HCT116 (cell line): ENCODE measurements at regions not wholly inside any gene's neighbourhood (a gene's known extent, or its start where the extent isn't known, plus 50 kb on each side); places are given as distances from the start of the nearest gene placed in this dataset.

Experiments
- ATAC-seq: fragments of 200-7000 bp; cut with Tn5 transposase; 2 replicates; pipeline ENCODE4 v1.9.1; 2020; ENCODE audit warnings: mild to moderate bottlenecking, moderate library complexity
- BruUV-seq: library from RNA; stranded (reverse); fragments of 400-500 nt; replicated peaks from 2 replicates; lab custom pipeline; 2021; lab: Mats Ljungman, UMichigan
- CTCF ChIA-PET: fragments of 300-600 bp; sonication (Branson Sonifier 250); formaldehyde crosslinking; loops from one replicate; lab custom pipeline; 2021; ENCODE audit warnings: antibody characterized with exemption; lab: Charles Lee
- POLR2A ChIA-PET: fragments of 300-600, 350-600 bp; sonication (Branson Sonifier 250); formaldehyde crosslinking; loops from one replicate; lab custom pipeline; 2021; ENCODE audit warnings: antibody characterized with exemption; lab: Charles Lee
- RAD21 ChIA-PET, 2 experiments: fragments of 300-600 bp; sonication (Branson Sonifier 250); formaldehyde crosslinking; loops; one replicate each; lab custom pipeline; 2023; ENCODE audit warnings: low total read pairs in 2 of 2; ENCODE audit not compliant: uncharacterized antibody in 2 of 2, unreplicated experiment in 2 of 2, low non-redundant PET in 1 of 2; lab: Charles Lee
- DNase-seq: peaks from one replicate; pipeline ENCODE4 v3.0.0-alpha.2; 2010; ENCODE audit warnings: low read depth, low spot score
- H2AFZ ChIP-seq: fragments of 200-600 bp; shearing (Covaris generic), sonication (generic); 2 replicates; pipeline ENCODE4 v1.6.1; 2017; ENCODE audit warnings: low read depth, mixed run types, mixed read lengths, antibody characterized with exemption, low read length; ENCODE audit not compliant: poor library complexity, severe bottlenecking
- H3K27ac ChIP-seq: 2 replicates; pipeline ENCODE4 v1.5.1; 2012; ENCODE audit warnings: low read depth, low read length
- H3K27me3 ChIP-seq: fragments of 200-600 bp; sonication (generic); 2 replicates; pipeline ENCODE4 v1.6.1; 2016; ENCODE audit warnings: mixed run types, low read length, mixed read lengths; ENCODE audit not compliant: insufficient read depth
- H3K36me3 ChIP-seq, 2 experiments: fragments of 200-500 bp in 1 of 2; fragments of 200-600 bp in 1 of 2; sonication (Bioruptor generic) in 1 of 2; sonication (generic) in 1 of 2; 2 replicates each; pipeline versions ENCODE4 v1.5.1 to v1.6.1; 2014 to 2016; ENCODE audit warnings: low read length in 2 of 2, inconsistent platforms in 1 of 2, mixed read lengths in 1 of 2, mixed run types in 1 of 2; ENCODE audit not compliant: insufficient read depth in 2 of 2, control insufficient read depth in 1 of 2
- H3K4me1 ChIP-seq, 2 experiments: fragments of 200-600 bp in 1 of 2; sonication (generic) in 1 of 2; 2 replicates each; pipeline versions ENCODE4 v1.5.1 to v1.6.1; 2012 to 2017; ENCODE audit warnings: low read length in 2 of 2, inconsistent platforms in 1 of 2, mild to moderate bottlenecking in 1 of 2, mixed read lengths in 1 of 2, mixed run types in 1 of 2, moderate library complexity in 1 of 2; ENCODE audit not compliant: insufficient read depth in 2 of 2, control insufficient read depth in 1 of 2
- H3K4me2 ChIP-seq: fragments of 200-600 bp; sonication (generic); 2 replicates; pipeline ENCODE4 v1.6.1; 2017; ENCODE audit warnings: mixed run types, low read length, mixed read lengths
- H3K4me3 ChIP-seq, 2 experiments: fragments of 200-600 bp in 1 of 2; sonication (generic) in 1 of 2; replicated peaks in 1 of 2; 2 replicates each; pipeline ENCODE4 v1.5.1; 2011 to 2016; ENCODE audit warnings: low read length in 2 of 2, control low read depth in 1 of 2, low read depth in 1 of 2, mild to moderate bottlenecking in 1 of 2, mixed read lengths in 1 of 2, mixed run types in 1 of 2
- H3K79me2 ChIP-seq: fragments of 200-600 bp; sonication (generic); 2 replicates; pipeline ENCODE4 v1.6.1; 2017; ENCODE audit warnings: mild to moderate bottlenecking, mixed run types, low read length, moderate library complexity, mixed read lengths; ENCODE audit not compliant: insufficient read depth
- H3K9ac ChIP-seq: fragments of 200-600 bp; sonication (generic); 2 replicates; pipeline ENCODE4 v1.6.1; 2016; ENCODE audit warnings: low read length, mixed read lengths
- H3K9me2 ChIP-seq: fragments of 200-600 bp; sonication (generic), shearing (Covaris generic); 2 replicates; pipeline ENCODE4 v1.6.1; 2017; ENCODE audit warnings: mixed run types, mild to moderate bottlenecking, moderate library complexity; ENCODE audit not compliant: insufficient read depth
- H3K9me3 ChIP-seq, 2 experiments: fragments of 200-500 bp in 1 of 2; fragments of 200-600 bp in 1 of 2; sonication (Bioruptor generic) in 1 of 2; sonication (generic) in 1 of 2; 2 replicates each; pipeline ENCODE4 v1.6.1; 2014 to 2017; ENCODE audit warnings: low read length in 2 of 2, mixed read lengths in 2 of 2, inconsistent platforms in 1 of 2, low read depth in 1 of 2, mild to moderate bottlenecking in 1 of 2, mixed run types in 1 of 2, moderate library complexity in 1 of 2; ENCODE audit not compliant: control insufficient read depth in 1 of 2, insufficient read depth in 1 of 2
- H4K20me1 ChIP-seq: fragments of 200-600 bp; sonication (generic), shearing (Covaris generic); 2 replicates; pipeline ENCODE4 v1.6.1; 2017; ENCODE audit warnings: mixed run types, mild to moderate bottlenecking, moderate library complexity; ENCODE audit not compliant: insufficient read depth
- CBX3 ChIP-seq: IDR thresholded peaks from 2 replicates; pipeline ENCODE4 v1.6.1; 2012; ENCODE audit warnings: low read depth
- CEBPB ChIP-seq: IDR thresholded peaks from 2 replicates; pipeline ENCODE4 v1.6.1; 2012; ENCODE audit warnings: low read depth
- EGR1 ChIP-seq: IDR thresholded peaks from 2 replicates; pipeline ENCODE4 v1.6.1; 2012; ENCODE audit warnings: low read depth
- ELF1 ChIP-seq: IDR thresholded peaks from 2 replicates; pipeline ENCODE4 v1.6.1; 2012; ENCODE audit warnings: low read depth, borderline replicate concordance
- EZH2 ChIP-seq: fragments of 200-600 bp; sonication (generic); IDR thresholded peaks from 2 replicates; pipeline ENCODE4 v1.6.1; 2017; ENCODE audit warnings: antibody characterized with exemption, mixed run types
- EZH2phosphoT487 ChIP-seq: fragments of 200-600 bp; IDR thresholded peaks from 2 replicates; pipeline ENCODE4 v1.6.1; 2018; ENCODE audit warnings: antibody characterized with exemption, borderline replicate concordance
- FOSL1 ChIP-seq: IDR thresholded peaks from 2 replicates; pipeline ENCODE4 v1.6.1; 2012; ENCODE audit warnings: low read depth
- POLR2A ChIP-seq: IDR thresholded peaks from 2 replicates; pipeline ENCODE4 v1.7.0; 2011; ENCODE audit warnings: borderline replicate concordance; ENCODE audit not compliant: insufficient read depth, insufficient read length; ENCODE audit errors: extremely low read depth
- POLR2AphosphoS5 ChIP-seq: IDR thresholded peaks from 2 replicates; pipeline ENCODE4 v1.6.1; 2011; ENCODE audit warnings: mild to moderate bottlenecking, low read depth, low read length, moderate library complexity
- RAD21 ChIP-seq: IDR thresholded peaks from 2 replicates; pipeline ENCODE4 v1.6.1; 2012; ENCODE audit warnings: low read depth, mild to moderate bottlenecking
- SIN3A ChIP-seq: IDR thresholded peaks from 2 replicates; pipeline ENCODE4 v1.6.1; 2012; ENCODE audit warnings: low read depth
- SRF ChIP-seq: IDR thresholded peaks from 2 replicates; pipeline ENCODE4 v1.6.1; 2012; ENCODE audit warnings: low read depth
- TCF7L2 ChIP-seq: IDR thresholded peaks from 2 replicates; pipeline ENCODE4 v1.7.0; 2011; ENCODE audit warnings: borderline replicate concordance, inconsistent platforms; ENCODE audit not compliant: insufficient read depth, insufficient read length; ENCODE audit errors: extremely low read depth
- ZNF274 ChIP-seq: fragments of 200-500 bp; sonication (Bioruptor generic); IDR thresholded peaks from 2 replicates; pipeline ENCODE4 v1.6.1; 2014; ENCODE audit warnings: mild to moderate bottlenecking, low read depth, low read length, inconsistent platforms
- intact Hi-C: fragments of 100-400 bp; cut with micrococcal nuclease; formaldehyde crosslinking; loops from 2 replicates; pipeline ENCODE4 v1.10.0; 2022
- TF ChIP-seq, protein P1 (sequence below): IDR thresholded peaks from 2 replicates; pipeline ENCODE4 v1.6.1; 2012; ENCODE audit warnings: low read depth
- TF ChIP-seq, protein P2 (sequence below): IDR thresholded peaks from 2 replicates; pipeline ENCODE4 v1.6.1; 2012

DNA sequence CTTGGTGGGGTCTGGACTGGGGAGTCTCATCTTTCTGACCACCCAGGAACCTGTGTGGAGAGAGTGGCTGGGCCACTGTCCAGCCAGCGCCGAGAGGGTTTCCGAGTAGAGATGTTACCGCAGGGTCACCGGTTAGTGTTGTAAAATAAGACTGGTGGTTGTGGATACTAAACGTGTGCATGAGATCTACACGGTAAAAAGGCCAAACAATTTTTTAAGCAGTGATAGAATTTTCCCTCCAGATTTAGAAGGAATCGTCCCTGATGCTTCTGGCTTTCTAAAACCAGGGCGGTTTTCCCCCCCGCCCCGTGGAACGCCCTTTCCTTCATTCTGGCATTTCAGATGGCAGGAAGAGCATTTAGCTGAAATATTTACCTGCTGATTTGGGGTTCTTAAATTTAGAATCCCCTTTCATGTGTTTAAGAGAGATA, 72.6 kb upstream of the PPARA start:
- H3K9me2 ChIP-seq: no peaks in the 10 kb centered on the region
- H3K9ac ChIP-seq: peak overlapping the region; percentile 99
- TF ChIP-seq EZH2phosphoT487 (no peak), EGR1 (no peak), CBX3 (no peak), RAD21 (no peak), FOSL1 (no peak), POLR2A (no peak), CEBPB (no peak), TCF7L2 (no peak), ZNF274 (no peak)
- H3K4me2 ChIP-seq: peak overlapping the region; percentile 99
- CTCF ChIA-PET: interaction anchor here (3.6 kb wide), 1 partner anchor 71 kb away, joined by 13 read pairs; no protein-coding TSS in a partner anchor
- peak overlapping the region; percentile 64 to 90 for H3K4me3 ChIP-seq
- POLR2A ChIA-PET: interaction anchor here (1.4 to 1.9 kb wide), 2 partner anchors 64 to 71 kb away, joined by 5 to 7 read pairs; no protein-coding TSS in a partner anchor
- intact Hi-C loops: no loop called here
- BruUV-seq: no TSS peak
- H3K27ac ChIP-seq: peak overlapping the region; percentile 100
- H3K36me3 ChIP-seq: peaks cover 7 to 45% of the 10 kb centered on the region in 2 experiments
- peaks cover 61 to 87% of the 10 kb centered on the region in 2 experiments for H3K4me1 ChIP-seq
- no peaks in the 10 kb centered on the region for H3K9me3 ChIP-seq
- no peaks in the 10 kb centered on the region for H4K20me1 ChIP-seq
- H2AFZ ChIP-seq: no peak overlapping the region
- RAD21 ChIA-PET: no interaction called here
- no peak for DNase-seq
- peaks cover 100% of the 10 kb centered on the region for H3K79me2 ChIP-seq
- no peak for ATAC-seq
- H3K27me3 ChIP-seq: no peaks in the 10 kb centered on the region

DNA sequence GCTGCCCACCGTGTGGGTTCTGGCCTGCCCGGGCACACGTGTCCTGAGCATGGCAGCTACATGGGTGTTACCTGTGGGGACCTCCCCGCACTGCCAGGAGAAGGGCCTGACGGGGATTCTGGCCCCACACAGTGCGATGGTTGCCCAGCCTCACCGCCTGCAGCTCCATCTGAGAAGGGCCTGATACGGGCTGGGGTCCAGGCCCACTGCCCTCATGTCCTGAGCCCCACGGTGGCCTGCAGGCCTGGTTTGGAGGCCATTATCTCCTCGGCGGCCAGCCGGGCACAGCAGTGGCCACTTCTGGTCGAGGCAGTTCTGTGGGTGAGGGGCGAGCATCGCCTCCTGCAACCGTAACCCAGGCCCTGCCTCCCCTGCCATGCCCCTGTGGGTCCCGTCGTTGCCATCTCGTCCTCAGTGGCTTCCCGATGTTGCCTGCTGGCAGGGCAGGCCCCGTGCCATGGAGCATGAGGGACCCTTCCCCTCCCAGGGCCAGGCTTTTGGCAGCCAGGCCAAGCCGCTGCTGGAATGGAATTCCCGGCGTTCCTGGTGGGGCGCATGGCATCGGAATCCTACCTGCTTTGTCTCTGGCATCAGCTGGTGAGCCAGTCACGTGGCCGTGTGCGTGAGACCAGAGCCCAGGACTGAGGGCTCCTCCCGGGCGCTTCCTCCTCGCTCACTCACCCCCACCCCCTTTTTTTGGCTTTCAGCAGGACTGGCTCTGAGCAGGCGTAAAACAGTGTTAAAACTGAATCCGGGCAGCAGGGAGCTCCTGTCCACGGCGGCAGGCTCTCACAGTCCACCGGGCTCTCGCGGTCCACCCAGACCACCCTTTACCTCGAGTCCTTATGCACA, 71.9 kb upstream of the PPARA start:
- ATAC-seq (peak; percentile 34), DNase-seq (no peak)
- H4K20me1 ChIP-seq: no peaks in the 10 kb centered on the region
- H3K4me3 ChIP-seq: peak overlapping the region; percentile 60 to 64
- H3K9me2 ChIP-seq: no peaks in the 10 kb centered on the region
- H3K9ac ChIP-seq: peak overlapping the region; percentile 99
- H3K4me2 ChIP-seq: peak overlapping the region; percentile 99
- no peaks in the 10 kb centered on the region for H3K9me3 ChIP-seq
- H2AFZ ChIP-seq: no peak overlapping the region
- intact Hi-C loops: no loop called here
- H3K27me3 ChIP-seq: no peaks in the 10 kb centered on the region
- ChIA-PET RAD21 (no interaction called here), CTCF (interaction anchor here (3.6 kb wide), 1 partner anchor 72 kb away, joined by 13 read pairs; no protein-coding TSS in a partner anchor), POLR2A (interaction anchor here (1.4 to 1.9 kb wide), 2 partner anchors 65 to 72 kb away, joined by 5 to 7 read pairs; no protein-coding TSS in a partner anchor)
- peaks cover 68 to 89% of the 10 kb centered on the region in 2 experiments for H3K4me1 ChIP-seq
- H3K36me3 ChIP-seq: peaks cover 4 to 39% of the 10 kb centered on the region in 2 experiments; a peak in 3 of 4 replicates
- H3K27ac ChIP-seq: peak overlapping the region; percentile 100
- no TSS peak for BruUV-seq
- peaks cover 100% of the 10 kb centered on the region for H3K79me2 ChIP-seq
- TF ChIP-seq, protein P1, sequence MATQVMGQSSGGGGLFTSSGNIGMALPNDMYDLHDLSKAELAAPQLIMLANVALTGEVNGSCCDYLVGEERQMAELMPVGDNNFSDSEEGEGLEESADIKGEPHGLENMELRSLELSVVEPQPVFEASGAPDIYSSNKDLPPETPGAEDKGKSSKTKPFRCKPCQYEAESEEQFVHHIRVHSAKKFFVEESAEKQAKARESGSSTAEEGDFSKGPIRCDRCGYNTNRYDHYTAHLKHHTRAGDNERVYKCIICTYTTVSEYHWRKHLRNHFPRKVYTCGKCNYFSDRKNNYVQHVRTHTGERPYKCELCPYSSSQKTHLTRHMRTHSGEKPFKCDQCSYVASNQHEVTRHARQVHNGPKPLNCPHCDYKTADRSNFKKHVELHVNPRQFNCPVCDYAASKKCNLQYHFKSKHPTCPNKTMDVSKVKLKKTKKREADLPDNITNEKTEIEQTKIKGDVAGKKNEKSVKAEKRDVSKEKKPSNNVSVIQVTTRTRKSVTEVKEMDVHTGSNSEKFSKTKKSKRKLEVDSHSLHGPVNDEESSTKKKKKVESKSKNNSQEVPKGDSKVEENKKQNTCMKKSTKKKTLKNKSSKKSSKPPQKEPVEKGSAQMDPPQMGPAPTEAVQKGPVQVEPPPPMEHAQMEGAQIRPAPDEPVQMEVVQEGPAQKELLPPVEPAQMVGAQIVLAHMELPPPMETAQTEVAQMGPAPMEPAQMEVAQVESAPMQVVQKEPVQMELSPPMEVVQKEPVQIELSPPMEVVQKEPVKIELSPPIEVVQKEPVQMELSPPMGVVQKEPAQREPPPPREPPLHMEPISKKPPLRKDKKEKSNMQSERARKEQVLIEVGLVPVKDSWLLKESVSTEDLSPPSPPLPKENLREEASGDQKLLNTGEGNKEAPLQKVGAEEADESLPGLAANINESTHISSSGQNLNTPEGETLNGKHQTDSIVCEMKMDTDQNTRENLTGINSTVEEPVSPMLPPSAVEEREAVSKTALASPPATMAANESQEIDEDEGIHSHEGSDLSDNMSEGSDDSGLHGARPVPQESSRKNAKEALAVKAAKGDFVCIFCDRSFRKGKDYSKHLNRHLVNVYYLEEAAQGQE: no peak
- TF ChIP-seq, protein P2, sequence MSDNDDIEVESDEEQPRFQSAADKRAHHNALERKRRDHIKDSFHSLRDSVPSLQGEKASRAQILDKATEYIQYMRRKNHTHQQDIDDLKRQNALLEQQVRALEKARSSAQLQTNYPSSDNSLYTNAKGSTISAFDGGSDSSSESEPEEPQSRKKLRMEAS: peak; percentile 76; the same call in 1 of the 2 replicates
- TF ChIP-seq CBX3 (no peak), POLR2AphosphoS5 (0 out of 2 replicates have a peak, but pooled peaks have one; percentile 13), SIN3A (0 out of 2 replicates have a peak, but pooled peaks have one; percentile 49), SRF (no peak), EZH2 (no peak), FOSL1 (no peak), ZNF274 (no peak), TCF7L2 (no peak), ELF1 (no peak), RAD21 (no peak)
